GM23248 (cell line): ENCODE measurements at regions not wholly inside any gene's neighbourhood (a gene's known extent, or its start where the extent isn't known, plus 50 kb on each side); places are given as distances from the start of the nearest gene placed in this dataset.

Experiments used
- EZH2 ChIP-seq: fragments of 200-600 bp; sonication (generic); IDR thresholded peaks from 2 replicates; pipeline ENCODE4 v1.6.1; 2018; ENCODE audit warnings: antibody characterized with exemption, mild to moderate bottlenecking; ENCODE audit not compliant: insufficient read depth, poor library complexity, severe bottlenecking
- EZH2phosphoT487 ChIP-seq: fragments of 200-600 bp; sonication (generic); IDR thresholded peaks from 2 replicates; pipeline ENCODE4 v1.6.1; 2018; ENCODE audit warnings: antibody characterized with exemption, moderate library complexity, mild to moderate bottlenecking, low read depth; ENCODE audit not compliant: insufficient read depth

- TF ChIP-seq EZH2 (no peak), EZH2phosphoT487 (no peak)
These were observed 458.9 kb upstream of the LMO3 start for GRCh38 chr12:17064834-17065233.
